ENCODE measurements at regions not wholly inside any gene's neighbourhood (a gene's known extent, or its start where the extent isn't known, plus 50 kb on each side); places are given as distances from the start of the nearest gene placed in this dataset.

GRCh38 chr11:112619106-112619505, 342.1 kb upstream of the NCAM1 start:
- Histone ChIP-seq H3K4me3 (ENCODE audit: low read length) (no peak overlapping the region), H3K36me3 (ENCODE audit: insufficient read depth, low read length) (no peaks in the 10 kb centered on the region), H3K27me3 (ENCODE audit: control insufficient read depth in 1 of 2, insufficient read depth in 2 of 2, low read length in 2 of 2) (peaks cover 0 to 4% of the 10 kb centered on the region in 2 experiments), H3K9me3 (ENCODE audit: control insufficient read depth in 1 of 2, insufficient read depth in 1 of 2, low read length in 2 of 2) (no peaks in the 10 kb centered on the region), H3K27ac (ENCODE audit: low read depth in 1 of 2, low read length in 2 of 2) (no peak overlapping the region), H3K4me1 (ENCODE audit: insufficient read depth, low read length) (no peaks in the 10 kb centered on the region)
- Mint-ChIP-seq H3K27me3 (peaks cover 37% of the 10 kb centered on the region), H3K9me3 (no peaks in the 10 kb centered on the region), H3K4me1 (ENCODE audit: low read depth) (no peaks in the 10 kb centered on the region), H3K36me3 (ENCODE audit: low read depth) (no peaks in the 10 kb centered on the region), H3K4me3 (no peak overlapping the region), H3K27ac (no peak overlapping the region)
- intact Hi-C loops (cut with DNase I, micrococcal nuclease): no loop called here
- TF ChIP-seq, protein P1, sequence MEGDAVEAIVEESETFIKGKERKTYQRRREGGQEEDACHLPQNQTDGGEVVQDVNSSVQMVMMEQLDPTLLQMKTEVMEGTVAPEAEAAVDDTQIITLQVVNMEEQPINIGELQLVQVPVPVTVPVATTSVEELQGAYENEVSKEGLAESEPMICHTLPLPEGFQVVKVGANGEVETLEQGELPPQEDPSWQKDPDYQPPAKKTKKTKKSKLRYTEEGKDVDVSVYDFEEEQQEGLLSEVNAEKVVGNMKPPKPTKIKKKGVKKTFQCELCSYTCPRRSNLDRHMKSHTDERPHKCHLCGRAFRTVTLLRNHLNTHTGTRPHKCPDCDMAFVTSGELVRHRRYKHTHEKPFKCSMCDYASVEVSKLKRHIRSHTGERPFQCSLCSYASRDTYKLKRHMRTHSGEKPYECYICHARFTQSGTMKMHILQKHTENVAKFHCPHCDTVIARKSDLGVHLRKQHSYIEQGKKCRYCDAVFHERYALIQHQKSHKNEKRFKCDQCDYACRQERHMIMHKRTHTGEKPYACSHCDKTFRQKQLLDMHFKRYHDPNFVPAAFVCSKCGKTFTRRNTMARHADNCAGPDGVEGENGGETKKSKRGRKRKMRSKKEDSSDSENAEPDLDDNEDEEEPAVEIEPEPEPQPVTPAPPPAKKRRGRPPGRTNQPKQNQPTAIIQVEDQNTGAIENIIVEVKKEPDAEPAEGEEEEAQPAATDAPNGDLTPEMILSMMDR (IDR thresholded peaks at IDR 0.05): no peak
- POLR2A ChIA-PET: no interaction called here
- CTCF ChIA-PET: interaction anchor here (1.2 kb wide), 1 partner anchor 31 kb away, joined by 4 read pairs; no protein-coding TSS in a partner anchor
- DNase-seq: no peak
- no peak for ATAC-seq (ENCODE audit: poor library complexity)

DNA sequence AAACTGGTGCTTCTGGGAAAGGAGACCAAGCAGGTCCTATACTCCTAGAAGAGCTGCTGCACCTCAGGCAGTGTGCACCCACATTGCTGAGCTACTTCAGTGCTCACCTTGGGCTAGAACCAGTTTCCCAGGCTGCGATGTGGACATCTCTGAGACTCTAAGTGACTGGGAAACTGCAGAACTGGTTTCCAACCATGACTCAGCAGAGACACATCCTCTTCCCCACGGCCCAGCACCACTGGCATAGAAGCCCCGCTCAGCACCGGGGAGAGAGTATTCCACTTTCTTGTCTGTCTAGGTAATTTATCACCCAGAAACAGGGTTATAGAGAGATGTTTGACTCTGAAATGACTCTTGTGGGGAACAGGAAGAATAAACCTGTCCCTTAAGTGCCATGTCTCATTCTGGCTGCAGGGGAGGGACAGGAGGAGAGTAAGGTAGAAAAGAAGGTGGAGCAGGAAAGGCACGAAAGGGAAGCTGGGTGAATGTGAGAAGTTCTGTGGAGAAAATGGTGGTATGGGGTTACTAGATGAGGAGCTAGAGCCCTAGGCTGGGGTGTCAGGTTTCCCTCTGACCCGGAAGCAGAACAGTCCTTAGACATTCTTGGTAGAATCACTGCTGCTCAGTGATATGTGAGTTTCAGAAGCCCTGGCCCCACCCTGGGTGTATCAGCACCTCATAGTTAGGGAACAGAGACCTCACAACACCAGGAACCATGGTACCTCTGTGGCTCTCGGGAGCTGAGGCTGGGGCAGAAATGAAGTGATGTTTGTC, 340.4 kb upstream of the NCAM1 start:
- no peaks in the 10 kb centered on the region for H3K9me3 Mint-ChIP-seq
- ATAC-seq (ENCODE audit: poor library complexity) (no peak), DNase-seq (peak in 2 of 14 experiments; percentile 14 to 22)
- no peaks in the 10 kb centered on the region for H3K4me1 Mint-ChIP-seq (ENCODE audit: low read depth)
- CTCF ChIA-PET: no interaction called here
- no peak overlapping the region for H3K27ac ChIP-seq (ENCODE audit: low read depth in 1 of 2, low read length in 2 of 2)
- no peak overlapping the region for H3K4me3 ChIP-seq (ENCODE audit: low read length)
- POLR2A ChIA-PET: no interaction called here
- intact Hi-C loops (cut with DNase I, micrococcal nuclease): no loop called here
- TF ChIP-seq, protein P1 (IDR thresholded peaks at IDR 0.05): no peak
- H3K9me3 ChIP-seq (ENCODE audit: control insufficient read depth in 1 of 2, insufficient read depth in 1 of 2, low read length in 2 of 2): no peaks in the 10 kb centered on the region
- H3K36me3 ChIP-seq (ENCODE audit: insufficient read depth, low read length): no peaks in the 10 kb centered on the region
- H3K27ac Mint-ChIP-seq: no peak overlapping the region
- peaks cover 0 to 2% of the 10 kb centered on the region in 2 experiments for H3K27me3 ChIP-seq (ENCODE audit: control insufficient read depth in 1 of 2, insufficient read depth in 2 of 2, low read length in 2 of 2)
- no peak overlapping the region for H3K4me3 Mint-ChIP-seq
- H3K4me1 ChIP-seq (ENCODE audit: insufficient read depth, low read length): no peaks in the 10 kb centered on the region
- H3K27me3 Mint-ChIP-seq: peaks cover 26% of the 10 kb centered on the region
- no peaks in the 10 kb centered on the region for H3K36me3 Mint-ChIP-seq (ENCODE audit: low read depth)

DNA sequence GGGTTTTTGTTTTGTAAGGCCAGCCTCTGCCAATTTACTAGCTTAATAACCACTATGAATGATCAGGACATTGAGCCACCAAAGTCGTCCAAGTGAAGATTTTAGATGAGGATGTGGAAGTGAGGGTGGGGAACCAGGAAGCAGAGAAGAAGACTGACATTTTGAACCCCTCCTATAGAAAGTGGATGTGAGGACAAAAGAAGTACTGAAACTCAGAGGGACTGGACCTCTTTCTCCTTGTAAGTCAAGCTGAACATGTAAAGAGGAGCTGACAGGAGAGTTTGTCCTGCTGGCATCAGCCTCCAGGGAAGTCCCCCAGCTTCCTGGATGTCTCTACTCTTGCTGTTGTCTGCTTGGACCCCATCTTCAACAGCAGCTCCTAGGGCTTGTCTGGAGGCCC, 338.2 kb upstream of the NCAM1 start:
- no peaks in the 10 kb centered on the region for H3K27me3 ChIP-seq (ENCODE audit: control insufficient read depth in 1 of 2, insufficient read depth in 2 of 2, low read length in 2 of 2)
- POLR2A ChIA-PET: no interaction called here
- Mint-ChIP-seq H3K4me3 (no peak overlapping the region), H3K27me3 (peaks cover 16% of the 10 kb centered on the region), H3K27ac (no peak overlapping the region), H3K4me1 (ENCODE audit: low read depth) (no peaks in the 10 kb centered on the region), H3K9me3 (no peaks in the 10 kb centered on the region), H3K36me3 (ENCODE audit: low read depth) (no peaks in the 10 kb centered on the region)
- intact Hi-C loops (cut with DNase I, micrococcal nuclease): no loop called here
- CTCF ChIA-PET: no interaction called here
- TF ChIP-seq, protein P1 (IDR thresholded peaks at IDR 0.05): no peak
- no peaks in the 10 kb centered on the region for H3K9me3 ChIP-seq (ENCODE audit: control insufficient read depth in 1 of 2, insufficient read depth in 1 of 2, low read length in 2 of 2)
- DNase-seq (peak in 1 of 14 experiments; percentile 9), ATAC-seq (ENCODE audit: poor library complexity) (no peak)
- H3K4me1 ChIP-seq (ENCODE audit: insufficient read depth, low read length): no peaks in the 10 kb centered on the region
- H3K4me3 ChIP-seq (ENCODE audit: low read length): no peak overlapping the region
- H3K27ac ChIP-seq (ENCODE audit: low read depth in 1 of 2, low read length in 2 of 2): no peak overlapping the region
- H3K36me3 ChIP-seq (ENCODE audit: insufficient read depth, low read length): no peaks in the 10 kb centered on the region

Measured in CD4-positive, alpha-beta T cell (primary cell).